ENCODE measurements at regions not wholly inside any gene's neighbourhood (a gene's known extent, or its start where the extent isn't known, plus 50 kb on each side); places are given as distances from the start of the nearest gene placed in this dataset.

DNA sequence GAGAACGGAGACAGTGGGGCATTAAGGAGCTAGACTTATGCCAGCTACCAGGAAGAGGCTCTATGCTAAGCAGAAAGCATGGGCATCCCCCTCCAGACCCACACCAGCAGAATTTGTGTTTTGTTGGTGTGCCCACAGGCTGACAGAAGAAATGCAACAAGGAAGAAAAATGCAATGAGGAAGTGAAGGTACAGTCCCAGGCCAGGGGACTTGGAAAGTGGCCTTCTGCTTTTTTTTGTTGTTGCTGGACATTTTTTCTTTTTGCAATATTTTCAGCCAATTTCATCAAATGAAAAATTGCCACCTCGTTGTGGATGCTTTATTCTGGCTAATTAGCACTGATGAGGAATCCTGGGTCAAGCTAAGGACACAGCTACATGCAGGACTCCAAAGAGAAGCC is 167.7 kb downstream of the TSHZ3 start:
- TF ChIP-seq POLR2A (IDR thresholded peaks at IDR 0.05) (no peak), CTCF (IDR thresholded peaks at IDR 0.05) (no peak)
- Histone ChIP-seq H3K27me3 (no peaks in the 10 kb centered on the region), H3K4me3 (no peak overlapping the region), H3K27ac (no peak overlapping the region), H3K9me3 (replicated peaks in 1 of 3) (no peaks in the 10 kb centered on the region), H3K36me3 (replicated peaks in 1 of 2) (no peaks in the 10 kb centered on the region), H3K4me1 (replicated peaks in 1 of 2) (no peaks in the 10 kb centered on the region)
- WGBS, 4 donors = 68 to 85% (median 78%) methylated on average over 2 of the region's 2 CpGs
- DNase-seq = no peak
- intact Hi-C loops (cut with DNase I) = no loop called here

DNA sequence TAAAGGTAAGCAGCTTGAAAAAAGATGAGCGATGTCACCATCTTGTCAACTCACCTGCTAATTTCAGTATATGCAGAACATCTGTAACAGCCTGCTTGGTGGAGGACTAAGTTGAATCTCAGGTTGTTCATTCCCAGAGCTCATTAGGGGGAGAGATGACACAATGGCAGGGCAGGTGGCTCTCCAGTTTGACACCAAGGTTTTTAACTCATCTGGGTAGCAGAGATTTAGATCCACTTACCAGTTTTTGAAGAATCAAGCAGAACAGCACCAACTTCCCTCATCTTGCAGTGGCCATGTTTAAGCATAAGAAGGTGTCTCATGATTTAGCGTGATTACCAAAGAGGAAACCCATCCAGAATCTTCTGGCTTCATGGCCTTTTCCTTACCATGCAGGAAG is 168.3 kb downstream of the TSHZ3 start:
- intact Hi-C loops (cut with DNase I) = no loop called here
- Histone ChIP-seq H3K27me3 (no peaks in the 10 kb centered on the region), H3K9me3 (replicated peaks in 1 of 3) (no peaks in the 10 kb centered on the region), H3K4me3 (no peak overlapping the region), H3K36me3 (replicated peaks in 1 of 2) (no peaks in the 10 kb centered on the region), H3K27ac (no peak overlapping the region), H3K4me1 (replicated peaks in 1 of 2) (no peaks in the 10 kb centered on the region)
- no peak for DNase-seq
- 48 to 77% (median 70%) methylated on average over 2 of the region's 2 CpGs for WGBS, 4 donors
- TF ChIP-seq CTCF (IDR thresholded peaks at IDR 0.05) (no peak), POLR2A (IDR thresholded peaks at IDR 0.05) (no peak)

DNA sequence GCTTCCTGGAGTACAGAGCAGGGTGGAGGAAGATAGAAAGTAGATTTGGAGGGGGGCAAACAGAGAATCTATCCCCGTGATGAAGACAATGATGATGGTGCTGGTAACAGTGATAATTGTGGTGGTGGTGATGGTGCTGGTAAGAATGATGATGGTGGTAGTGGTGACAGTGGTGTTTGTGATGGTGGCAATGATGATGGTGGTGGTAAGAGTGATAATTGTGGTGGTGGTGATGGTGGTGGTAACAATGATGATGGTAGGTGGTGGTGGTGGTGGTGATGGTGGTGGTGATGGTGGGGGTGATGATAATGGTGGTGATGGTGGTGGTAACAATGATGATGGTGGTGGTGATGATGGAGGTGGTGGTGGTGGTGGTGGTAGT is 169.8 kb downstream of the TSHZ3 start:
- no peaks in the 10 kb centered on the region for H3K9me3 ChIP-seq (replicated peaks in 1 of 3)
- TF ChIP-seq CTCF (IDR thresholded peaks at IDR 0.05) (no peak), POLR2A (IDR thresholded peaks at IDR 0.05) (no peak)
- H3K4me1 ChIP-seq (replicated peaks in 1 of 2) = no peaks in the 10 kb centered on the region
- intact Hi-C loops (cut with DNase I) = no loop called here
- no peaks in the 10 kb centered on the region for H3K27me3 ChIP-seq
- H3K4me3 ChIP-seq = no peak overlapping the region
- no peaks in the 10 kb centered on the region for H3K36me3 ChIP-seq (replicated peaks in 1 of 2)
- no peak overlapping the region for H3K27ac ChIP-seq
- DNase-seq = no peak
- WGBS, 4 donors = 79 to 87% (median 82%) methylated on average over 1 of the region's 1 CpG

GRCh38 chr19:31178833-31179470 is 170.3 kb downstream of the TSHZ3 start:
- Histone ChIP-seq H3K27ac (no peak overlapping the region), H3K36me3 (replicated peaks in 1 of 2) (no peaks in the 10 kb centered on the region), H3K9me3 (replicated peaks in 1 of 3) (no peaks in the 10 kb centered on the region), H3K4me1 (replicated peaks in 1 of 2) (no peaks in the 10 kb centered on the region), H3K27me3 (no peaks in the 10 kb centered on the region), H3K4me3 (no peak overlapping the region)
- TF ChIP-seq POLR2A (IDR thresholded peaks at IDR 0.05) = no peak
- no peak for TF ChIP-seq CTCF (IDR thresholded peaks at IDR 0.05)
- DNase-seq = no peak
- 75 to 83% (median 80%) methylated on average over 1 of the region's 1 CpG for WGBS, 4 donors
- intact Hi-C loops (cut with DNase I) = no loop called here

All from adrenal gland (tissue), 9 donors.